CD4-positive, alpha-beta T cell (primary cell): ENCODE measurements at regions not wholly inside any gene's neighbourhood (a gene's known extent, or its start where the extent isn't known, plus 50 kb on each side); places are given as distances from the start of the nearest gene placed in this dataset.

Experiments used
- ATAC-seq: fragments of 200-7000 bp; cut with Tn5 transposase; one replicate; pipeline ENCODE4 v1.10.0; 2022; ENCODE audit warnings: mild to moderate bottlenecking; ENCODE audit not compliant: poor library complexity
- CTCF ChIA-PET: fragments of 350-600 bp; sonication (Branson Sonifier 250); formaldehyde crosslinking; loops from one replicate; lab custom pipeline; 2021; ENCODE audit warnings: antibody characterized with exemption, inconsistent platforms; lab: Charles Lee
- POLR2A ChIA-PET: fragments of 350-600 bp; sonication (Branson Sonifier 250); formaldehyde crosslinking; loops from one replicate; lab custom pipeline; 2021; ENCODE audit warnings: antibody characterized with exemption, inconsistent platforms; lab: Charles Lee
- DNase-seq, 14 experiments: peaks; one replicate each; pipeline ENCODE4 v3.0.0-alpha.2; 2013 to 2020; ENCODE audit warnings: mixed read lengths in 2 of 14
- H3K27ac ChIP-seq, 2 donors: one replicate each; pipeline versions ENCODE4 v1.5.1 to v1.7.0; 2013; ENCODE audit warnings: low read length in 2 of 2, low read depth in 1 of 2, mild to moderate bottlenecking in 1 of 2
- H3K27me3 ChIP-seq, 2 experiments: 1 replicate in 1 of 2; 2 replicates in 1 of 2; pipeline versions ENCODE4 v1.6.1 to v1.7.0; 2013; ENCODE audit warnings: low read length in 2 of 2, control low read depth in 1 of 2, mild to moderate bottlenecking in 1 of 2, moderate library complexity in 1 of 2; ENCODE audit not compliant: insufficient read depth in 2 of 2, control insufficient read depth in 1 of 2
- H3K36me3 ChIP-seq: one replicate; pipeline ENCODE4 v1.6.1; 2013; ENCODE audit warnings: low read length, control low read depth; ENCODE audit not compliant: insufficient read depth
- H3K4me1 ChIP-seq: one replicate; pipeline ENCODE4 v1.6.1; 2013; ENCODE audit warnings: low read length, control low read depth; ENCODE audit not compliant: insufficient read depth
- H3K4me3 ChIP-seq: one replicate; pipeline ENCODE4 v1.5.1; 2013; ENCODE audit warnings: mild to moderate bottlenecking, low read length, moderate library complexity
- H3K9me3 ChIP-seq, 2 experiments: 1 replicate in 1 of 2; 2 replicates in 1 of 2; pipeline versions ENCODE4 v1.6.1 to v1.7.0; 2013; ENCODE audit warnings: low read length in 2 of 2, mild to moderate bottlenecking in 2 of 2, control low read depth in 1 of 2, moderate library complexity in 1 of 2; ENCODE audit not compliant: control insufficient read depth in 1 of 2, insufficient read depth in 1 of 2
- H3K27ac Mint-ChIP-seq: one replicate; pipeline ENCODE4 v1.8.0; 2020; ENCODE audit warnings: mixed read lengths
- H3K27me3 Mint-ChIP-seq: one replicate; pipeline ENCODE4 v1.8.0; 2021; ENCODE audit warnings: mixed read lengths
- H3K36me3 Mint-ChIP-seq: one replicate; pipeline ENCODE4 v1.8.0; 2021; ENCODE audit warnings: low read depth, mixed read lengths
- H3K4me1 Mint-ChIP-seq: one replicate; pipeline ENCODE4 v1.8.0; 2021; ENCODE audit warnings: low read depth, mixed read lengths
- H3K4me3 Mint-ChIP-seq: one replicate; pipeline ENCODE4 v1.8.0; 2020; ENCODE audit warnings: mild to moderate bottlenecking, mixed read lengths
- H3K9me3 Mint-ChIP-seq: one replicate; pipeline ENCODE4 v1.8.0; 2020; ENCODE audit warnings: mixed read lengths
- intact Hi-C, 2 experiments: fragments of 100-400 bp; cut with DNase I in 1 of 2; cut with micrococcal nuclease in 1 of 2; formaldehyde crosslinking; loops; one replicate each; pipeline versions ENCODE4 v1.15.1 to v1.9.0; 2023 to 2025; cut with DNase I, micrococcal nuclease
- TF ChIP-seq, protein P1 (sequence below): fragments of 200-600 bp; IDR thresholded peaks from one replicate; pipeline ENCODE4 v1.8.0; 2022; ENCODE audit warnings: antibody characterized with exemption, mild to moderate bottlenecking

DNA sequence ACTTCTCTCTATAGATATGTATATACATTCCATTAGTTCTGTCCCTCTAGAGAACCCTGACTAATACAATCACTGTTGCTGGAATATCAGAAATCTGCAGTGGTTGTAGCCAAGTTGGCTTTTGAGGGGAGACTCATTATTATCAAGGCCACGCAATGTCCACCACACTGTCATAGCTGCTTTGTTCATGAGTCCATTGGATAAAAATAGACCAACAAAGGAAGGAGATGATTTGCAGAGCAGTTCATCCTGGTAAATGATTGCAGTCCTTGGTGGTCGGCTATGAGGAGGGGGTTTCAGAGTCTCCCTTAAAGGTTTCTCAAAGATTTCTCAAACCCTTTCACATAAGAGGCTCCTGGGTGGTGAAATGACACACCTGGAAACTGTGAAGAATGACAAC lies 192.8 kb upstream of the ANKH start:
- H3K4me1 ChIP-seq: no peaks in the 10 kb centered on the region
- H3K27me3 Mint-ChIP-seq: no peaks in the 10 kb centered on the region
- CTCF ChIA-PET: no interaction called here
- intact Hi-C loops: no loop called here
- H3K36me3 Mint-ChIP-seq: no peaks in the 10 kb centered on the region
- H3K9me3 ChIP-seq: no peaks in the 10 kb centered on the region
- H3K4me3 ChIP-seq: no peak overlapping the region
- H3K27me3 ChIP-seq: no peaks in the 10 kb centered on the region
- H3K27ac Mint-ChIP-seq: no peak overlapping the region
- H3K27ac ChIP-seq: no peak overlapping the region
- TF ChIP-seq, protein P1, sequence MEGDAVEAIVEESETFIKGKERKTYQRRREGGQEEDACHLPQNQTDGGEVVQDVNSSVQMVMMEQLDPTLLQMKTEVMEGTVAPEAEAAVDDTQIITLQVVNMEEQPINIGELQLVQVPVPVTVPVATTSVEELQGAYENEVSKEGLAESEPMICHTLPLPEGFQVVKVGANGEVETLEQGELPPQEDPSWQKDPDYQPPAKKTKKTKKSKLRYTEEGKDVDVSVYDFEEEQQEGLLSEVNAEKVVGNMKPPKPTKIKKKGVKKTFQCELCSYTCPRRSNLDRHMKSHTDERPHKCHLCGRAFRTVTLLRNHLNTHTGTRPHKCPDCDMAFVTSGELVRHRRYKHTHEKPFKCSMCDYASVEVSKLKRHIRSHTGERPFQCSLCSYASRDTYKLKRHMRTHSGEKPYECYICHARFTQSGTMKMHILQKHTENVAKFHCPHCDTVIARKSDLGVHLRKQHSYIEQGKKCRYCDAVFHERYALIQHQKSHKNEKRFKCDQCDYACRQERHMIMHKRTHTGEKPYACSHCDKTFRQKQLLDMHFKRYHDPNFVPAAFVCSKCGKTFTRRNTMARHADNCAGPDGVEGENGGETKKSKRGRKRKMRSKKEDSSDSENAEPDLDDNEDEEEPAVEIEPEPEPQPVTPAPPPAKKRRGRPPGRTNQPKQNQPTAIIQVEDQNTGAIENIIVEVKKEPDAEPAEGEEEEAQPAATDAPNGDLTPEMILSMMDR: no peak
- no peaks in the 10 kb centered on the region for H3K9me3 Mint-ChIP-seq
- H3K4me3 Mint-ChIP-seq: no peak overlapping the region
- H3K36me3 ChIP-seq: no peaks in the 10 kb centered on the region
- H3K4me1 Mint-ChIP-seq: no peaks in the 10 kb centered on the region
- DNase-seq (no peak), ATAC-seq (no peak)
- POLR2A ChIA-PET: no interaction called here

DNA sequence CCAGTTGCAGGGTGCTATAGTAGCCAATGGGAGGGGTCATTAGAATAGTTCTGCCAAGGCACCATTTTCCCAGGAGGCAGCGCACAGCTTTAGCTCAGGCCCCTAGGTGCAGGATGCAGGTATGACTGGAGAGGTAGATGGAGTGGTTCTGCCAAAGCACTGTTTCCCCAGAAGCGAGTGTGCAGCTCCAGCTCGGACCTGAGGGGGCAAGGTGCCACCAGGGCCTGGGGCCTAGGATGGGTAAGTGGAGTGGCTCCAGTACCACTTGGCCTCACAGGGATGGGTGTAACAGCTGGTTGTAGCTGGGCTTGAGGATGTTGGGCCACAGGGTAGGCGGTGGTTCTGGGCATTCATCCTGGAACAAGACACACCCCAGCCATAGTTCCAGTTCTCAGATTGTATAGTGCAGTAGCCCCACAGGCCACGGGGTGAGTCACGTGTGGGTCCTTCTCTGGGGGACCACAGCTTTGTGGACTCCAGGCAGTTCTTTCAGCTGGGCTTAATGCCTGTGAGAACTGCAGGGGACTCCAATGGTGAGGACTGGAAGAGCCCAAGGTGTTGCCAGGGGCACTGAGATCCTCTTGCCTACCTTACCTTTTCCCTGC lies 185.5 kb upstream of the ANKH start:
- Mint-ChIP-seq H3K27me3 (peaks cover 16% of the 10 kb centered on the region), H3K27ac (no peak overlapping the region), H3K4me3 (no peak overlapping the region), H3K36me3 (no peaks in the 10 kb centered on the region), H3K9me3 (peaks cover 5% of the 10 kb centered on the region), H3K4me1 (no peaks in the 10 kb centered on the region)
- peaks cover 2 to 5% of the 10 kb centered on the region in 2 experiments for H3K27me3 ChIP-seq
- no peak for DNase-seq
- H3K36me3 ChIP-seq: no peaks in the 10 kb centered on the region
- H3K27ac ChIP-seq: no peak overlapping the region
- POLR2A ChIA-PET: no interaction called here
- intact Hi-C loops: no loop called here
- no peak for ATAC-seq
- CTCF ChIA-PET: no interaction called here
- H3K4me3 ChIP-seq: no peak overlapping the region
- no peaks in the 10 kb centered on the region for H3K4me1 ChIP-seq
- TF ChIP-seq, protein P1: no peak
- peaks cover 3 to 11% of the 10 kb centered on the region in 2 experiments for H3K9me3 ChIP-seq

DNA sequence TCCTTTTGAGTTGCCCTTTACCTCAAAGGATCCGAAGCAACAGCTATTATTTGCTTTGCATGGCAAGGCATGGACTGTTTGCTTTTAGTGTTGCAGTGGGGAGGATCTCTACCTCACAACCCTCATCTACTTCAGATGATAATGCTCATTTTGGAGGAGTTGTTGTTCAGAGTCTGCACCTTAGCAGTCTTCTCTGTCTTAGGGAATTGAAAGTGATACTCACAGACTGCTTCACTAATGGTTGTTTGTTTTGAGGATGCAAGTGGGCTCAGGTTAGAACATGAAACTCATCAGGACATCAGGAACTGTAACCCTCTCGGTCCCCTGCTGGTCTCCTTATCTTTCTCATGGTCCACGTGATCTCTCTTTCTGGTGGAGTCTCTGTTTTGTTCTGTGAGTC lies 172.9 kb upstream of the ANKH start:
- H3K27me3 ChIP-seq: no peaks in the 10 kb centered on the region

More for the DNA sequence above, 172.9 kb upstream of the ANKH start:
- no peak for ATAC-seq
- Mint-ChIP-seq H3K4me3 (no peak overlapping the region), H3K27ac (no peak overlapping the region), H3K9me3 (peaks cover 2% of the 10 kb centered on the region), H3K36me3 (no peaks in the 10 kb centered on the region), H3K4me1 (no peaks in the 10 kb centered on the region), H3K27me3 (no peaks in the 10 kb centered on the region)
- no peak for DNase-seq
- CTCF ChIA-PET: no interaction called here
- Histone ChIP-seq H3K4me1 (no peaks in the 10 kb centered on the region), H3K27ac (no peak overlapping the region), H3K36me3 (no peaks in the 10 kb centered on the region), H3K9me3 (no peaks in the 10 kb centered on the region), H3K4me3 (no peak overlapping the region)
- intact Hi-C loops: no loop called here
- POLR2A ChIA-PET: no interaction called here
- TF ChIP-seq, protein P1: no peak
